Transverse colon (tissue), 4 donors: ENCODE measurements at regions not wholly inside any gene's neighbourhood (a gene's known extent, or its start where the extent isn't known, plus 50 kb on each side); places are given as distances from the start of the nearest gene placed in this dataset.
"Not testable (repeated sequence)": the region's sequence is repeated elsewhere in the genome, so short reads cannot be mapped to it uniquely, and the experiment has no call there.

Experiments used
- CTCF ChIP-seq, 5 experiments: fragments of 200-600 bp in 3 of 5; fragments of 450-650 bp in 2 of 5; sonication (generic) in 3 of 5; IDR thresholded peaks; 1 replicate in 2 of 5; 2 replicates in 3 of 5; pipeline ENCODE4 v1.5.1; 2016 to 2017; ENCODE audit warnings: antibody characterized with exemption in 5 of 5, inconsistent platforms in 3 of 5, mild to moderate bottlenecking in 2 of 5, moderate library complexity in 1 of 5
- EP300 ChIP-seq: sonication (generic); formaldehyde crosslinking; IDR thresholded peaks from one replicate; pipeline ENCODE4 v1.6.1; 2017; ENCODE audit warnings: antibody characterized with exemption, low read depth
- POLR2A ChIP-seq: fragments of 450-650 bp; IDR thresholded peaks from one replicate; pipeline ENCODE4 v1.6.1; 2016; ENCODE audit warnings: antibody characterized with exemption, mild to moderate bottlenecking, moderate library complexity
- POLR2AphosphoS5 ChIP-seq, 3 donors: sonication (generic); formaldehyde crosslinking; IDR thresholded peaks; one replicate each; pipeline ENCODE4 v1.6.1; 2016; ENCODE audit warnings: antibody characterized with exemption in 3 of 3

GRCh38 chr12:131284954-131285904, 331.5 kb downstream of the ADGRD1 start:
- not testable (repeated sequence) for TF ChIP-seq CTCF (IDR thresholded peaks at IDR 0.05); EP300; POLR2A; POLR2AphosphoS5 (IDR thresholded peaks at IDR 0.05)
